ENCODE measurements at regions not wholly inside any gene's neighbourhood (a gene's known extent, or its start where the extent isn't known, plus 50 kb on each side); places are given as distances from the start of the nearest gene placed in this dataset.

DNA sequence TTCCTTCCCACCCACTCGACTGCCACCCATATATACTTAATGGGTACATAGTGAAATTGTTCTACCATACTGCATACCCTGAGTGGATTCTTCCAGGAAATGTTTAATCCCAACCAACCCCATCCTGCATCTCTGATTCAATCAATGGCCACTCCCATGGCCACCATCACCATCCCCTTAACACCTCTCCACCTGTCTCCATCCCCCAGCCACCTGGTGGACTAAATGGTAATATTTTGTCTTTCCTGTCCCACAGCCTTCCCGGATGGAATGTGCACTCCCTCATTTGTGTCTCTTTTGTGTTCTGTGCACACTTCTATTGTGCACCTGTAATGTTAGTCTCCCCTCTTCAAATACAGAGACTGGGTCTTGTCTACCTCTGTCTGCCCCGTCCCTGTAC lies 259.9 kb downstream of the ALDH8A1 start:
- Mint-ChIP-seq H3K27ac (no peak overlapping the region), H3K36me3 (ENCODE audit: low read depth) (no peaks in the 10 kb centered on the region), H3K4me1 (peaks cover 7% of the 10 kb centered on the region), H3K9me3 (no peaks in the 10 kb centered on the region), H3K27me3 (ENCODE audit: low read depth, poor library complexity) (peaks cover 32% of the 10 kb centered on the region), H3K4me3 (no peak overlapping the region)
- TF ChIP-seq, protein P1, sequence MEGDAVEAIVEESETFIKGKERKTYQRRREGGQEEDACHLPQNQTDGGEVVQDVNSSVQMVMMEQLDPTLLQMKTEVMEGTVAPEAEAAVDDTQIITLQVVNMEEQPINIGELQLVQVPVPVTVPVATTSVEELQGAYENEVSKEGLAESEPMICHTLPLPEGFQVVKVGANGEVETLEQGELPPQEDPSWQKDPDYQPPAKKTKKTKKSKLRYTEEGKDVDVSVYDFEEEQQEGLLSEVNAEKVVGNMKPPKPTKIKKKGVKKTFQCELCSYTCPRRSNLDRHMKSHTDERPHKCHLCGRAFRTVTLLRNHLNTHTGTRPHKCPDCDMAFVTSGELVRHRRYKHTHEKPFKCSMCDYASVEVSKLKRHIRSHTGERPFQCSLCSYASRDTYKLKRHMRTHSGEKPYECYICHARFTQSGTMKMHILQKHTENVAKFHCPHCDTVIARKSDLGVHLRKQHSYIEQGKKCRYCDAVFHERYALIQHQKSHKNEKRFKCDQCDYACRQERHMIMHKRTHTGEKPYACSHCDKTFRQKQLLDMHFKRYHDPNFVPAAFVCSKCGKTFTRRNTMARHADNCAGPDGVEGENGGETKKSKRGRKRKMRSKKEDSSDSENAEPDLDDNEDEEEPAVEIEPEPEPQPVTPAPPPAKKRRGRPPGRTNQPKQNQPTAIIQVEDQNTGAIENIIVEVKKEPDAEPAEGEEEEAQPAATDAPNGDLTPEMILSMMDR (IDR thresholded peaks at IDR 0.05): no peak
- DNase-seq: no peak

DNA sequence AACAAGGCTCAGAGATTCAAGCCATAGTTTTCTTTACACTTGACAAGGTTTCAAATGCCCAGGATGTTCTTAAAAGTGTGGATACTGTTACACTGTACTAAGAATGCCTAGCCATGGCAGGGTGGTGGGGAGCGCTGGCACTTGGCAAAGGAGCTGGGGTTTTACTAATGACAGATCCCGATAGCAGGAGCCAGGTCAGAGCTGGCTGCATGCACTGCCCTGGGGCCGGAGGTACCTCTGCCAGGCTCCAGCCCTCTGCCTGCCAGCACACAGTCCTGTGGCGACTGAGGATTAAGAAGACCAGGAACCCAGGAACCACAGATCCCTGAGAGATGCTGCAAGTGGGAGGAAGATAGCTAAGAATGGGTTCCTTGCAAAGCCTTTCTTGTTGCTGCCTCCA lies 260.3 kb downstream of the ALDH8A1 start:
- Mint-ChIP-seq H3K4me3 (no peak overlapping the region), H3K4me1 (peaks cover 7% of the 10 kb centered on the region), H3K27ac (no peak overlapping the region), H3K9me3 (no peaks in the 10 kb centered on the region), H3K27me3 (ENCODE audit: low read depth, poor library complexity) (peaks cover 30% of the 10 kb centered on the region), H3K36me3 (ENCODE audit: low read depth) (no peaks in the 10 kb centered on the region)
- TF ChIP-seq, protein P1 (IDR thresholded peaks at IDR 0.05): no peak
- DNase-seq: no peak

DNA sequence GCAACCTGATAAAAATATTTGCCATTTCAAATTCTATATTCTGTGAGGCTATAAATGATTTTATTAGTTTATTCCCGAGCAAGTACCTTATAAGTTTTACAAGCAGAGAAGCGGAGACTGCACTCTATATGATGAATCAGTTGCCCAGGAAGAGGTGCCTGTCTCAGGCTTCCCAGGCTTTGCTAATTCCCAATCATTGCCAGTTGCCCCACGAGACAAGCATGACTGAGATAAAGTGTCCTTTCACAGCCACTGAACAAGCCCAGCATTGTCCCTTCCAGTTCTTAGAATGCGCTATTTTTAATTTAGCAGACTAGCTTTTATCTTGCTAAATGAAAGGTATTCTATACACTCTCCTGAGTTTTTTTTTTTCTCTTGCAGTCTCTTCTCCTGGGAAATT lies 260.7 kb downstream of the ALDH8A1 start:
- Mint-ChIP-seq H3K9me3 (no peaks in the 10 kb centered on the region), H3K36me3 (ENCODE audit: low read depth) (no peaks in the 10 kb centered on the region), H3K27me3 (ENCODE audit: low read depth, poor library complexity) (peaks cover 28% of the 10 kb centered on the region), H3K4me3 (no peak overlapping the region), H3K27ac (no peak overlapping the region), H3K4me1 (peaks cover 7% of the 10 kb centered on the region)
- TF ChIP-seq, protein P1 (IDR thresholded peaks at IDR 0.05): no peak
- DNase-seq: no peak

GRCh38 chr6:134686071-134686470 lies 263.8 kb downstream of the ALDH8A1 start:
- Mint-ChIP-seq H3K4me1 (peaks cover 7% of the 10 kb centered on the region), H3K36me3 (ENCODE audit: low read depth) (no peaks in the 10 kb centered on the region), H3K27ac (no peak overlapping the region), H3K4me3 (no peak overlapping the region), H3K27me3 (ENCODE audit: low read depth, poor library complexity) (peaks cover 15% of the 10 kb centered on the region), H3K9me3 (no peaks in the 10 kb centered on the region)
- DNase-seq: no peak
- TF ChIP-seq, protein P1 (IDR thresholded peaks at IDR 0.05): no peak

GRCh38 chr6:134684423-134684795 lies 265.5 kb downstream of the ALDH8A1 start:
- H3K4me1 Mint-ChIP-seq: peaks cover 5% of the 10 kb centered on the region
- DNase-seq: no peak

GRCh38 chr6:134683783-134684422 lies 266.0 kb downstream of the ALDH8A1 start:
- H3K4me1 Mint-ChIP-seq: no peaks in the 10 kb centered on the region
- no peak for DNase-seq
- TF ChIP-seq, protein P1 (IDR thresholded peaks at IDR 0.05): no peak
- no peak overlapping the region for H3K4me3 Mint-ChIP-seq
- no peaks in the 10 kb centered on the region for H3K9me3 Mint-ChIP-seq
- H3K27ac Mint-ChIP-seq: no peak overlapping the region
- no peaks in the 10 kb centered on the region for H3K36me3 Mint-ChIP-seq (ENCODE audit: low read depth)
- no peaks in the 10 kb centered on the region for H3K27me3 Mint-ChIP-seq (ENCODE audit: low read depth, poor library complexity)

More at GRCh38 chr6:134684423-134684795, 265.5 kb downstream of the ALDH8A1 start:
- Mint-ChIP-seq H3K9me3 (no peaks in the 10 kb centered on the region), H3K27ac (no peak overlapping the region), H3K36me3 (ENCODE audit: low read depth) (no peaks in the 10 kb centered on the region), H3K4me3 (no peak overlapping the region), H3K27me3 (ENCODE audit: low read depth, poor library complexity) (peaks cover 2% of the 10 kb centered on the region)
- TF ChIP-seq, protein P1 (IDR thresholded peaks at IDR 0.05): no peak
